HFF-Myc (cell line): ENCODE measurements at regions not wholly inside any gene's neighbourhood (a gene's known extent, or its start where the extent isn't known, plus 50 kb on each side); places are given as distances from the start of the nearest gene placed in this dataset.
A peak's percentile ranks its signal among the peaks of the same experiment; 100 is the strongest.

Source experiments
- DNase-seq: peaks from one replicate; pipeline ENCODE4 v3.0.0-alpha.2; 2011; ENCODE audit warnings: low read depth; ENCODE audit errors: extremely low read depth
- H3K4me3 ChIP-seq: replicated peaks from 2 replicates; pipeline ENCODE4 v1.5.1; 2011; ENCODE audit warnings: low read depth, mild to moderate bottlenecking, control low read depth, low read length
- CTCF ChIP-seq: IDR thresholded peaks from 2 replicates; pipeline ENCODE4 v1.5.1; 2012; ENCODE audit warnings: mild to moderate bottlenecking, low read depth, low read length, control low read depth; ENCODE audit errors: missing control alignments

GRCh38 chr5:108653201-108653600 is 94.5 kb upstream of the FER start:
- TF ChIP-seq CTCF, result no peak
- H3K4me3 ChIP-seq, result no peak overlapping the region
- DNase-seq, result no peak

- no peak for DNase-seq
- H3K4me3 ChIP-seq, result no peak overlapping the region
- no peak for TF ChIP-seq CTCF
Observed at GRCh38 chr5:108650997-108651396, 96.7 kb upstream of the FER start.

DNA sequence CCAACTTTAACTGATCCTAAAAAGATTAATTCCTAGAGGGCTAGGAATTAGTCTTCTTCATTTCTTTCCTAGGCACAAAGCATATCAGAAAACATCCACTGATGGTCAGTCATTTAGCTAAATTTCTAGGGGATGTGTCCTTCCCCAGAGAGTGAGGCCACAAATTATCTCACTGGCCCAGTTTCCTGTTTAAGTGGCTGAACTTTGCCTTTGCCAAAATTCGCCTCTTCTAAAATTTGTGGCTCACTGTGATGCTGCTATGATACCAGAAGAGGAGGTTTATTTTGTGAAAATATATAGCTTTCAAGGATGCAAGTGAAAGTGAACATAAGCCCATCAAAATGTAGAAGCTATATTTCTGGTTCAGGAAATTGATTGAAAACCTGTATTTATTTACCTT is 98.1 kb upstream of the FER start:
- no peak for TF ChIP-seq CTCF
- DNase-seq, result no peak
- no peak overlapping the region for H3K4me3 ChIP-seq

DNA sequence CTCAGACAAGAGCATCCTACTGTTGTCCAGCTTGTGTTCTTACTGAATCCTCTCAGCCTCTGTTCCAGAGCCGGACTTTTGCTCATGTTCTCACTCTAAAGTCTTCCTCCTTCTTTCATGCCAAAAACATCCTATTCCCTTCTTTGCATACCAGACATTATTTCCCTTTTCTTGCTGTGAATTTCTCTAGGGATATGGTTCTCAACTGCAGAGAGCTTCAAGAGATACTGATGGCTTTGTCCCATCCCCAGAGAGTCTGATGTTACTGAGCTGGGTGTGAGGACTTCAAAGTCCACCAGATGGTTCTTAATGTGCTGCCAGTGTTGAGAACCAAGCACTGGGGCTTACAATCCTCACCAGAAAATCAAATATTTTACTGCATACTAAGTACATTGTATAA is 98.6 kb upstream of the FER start:
- DNase-seq, result no peak
- TF ChIP-seq CTCF, result no peak
- no peak overlapping the region for H3K4me3 ChIP-seq

GRCh38 chr5:108642170-108642906 is 105.4 kb upstream of the FER start:
- peak; percentile 91 for TF ChIP-seq CTCF
- H3K4me3 ChIP-seq, result no peak overlapping the region
- DNase-seq, result peak; percentile 65

GRCh38 chr5:108641596-108641995 is 106.1 kb upstream of the FER start:
- no peak for TF ChIP-seq CTCF
- DNase-seq, result no peak
- no peak overlapping the region for H3K4me3 ChIP-seq

GRCh38 chr5:108639366-108639765 is 108.3 kb upstream of the FER start:
- H3K4me3 ChIP-seq, result no peak overlapping the region
- DNase-seq, result no peak
- no peak for TF ChIP-seq CTCF
